Epithelial cell of esophagus (primary cell): ENCODE measurements at regions not wholly inside any gene's neighbourhood (a gene's known extent, or its start where the extent isn't known, plus 50 kb on each side); places are given as distances from the start of the nearest gene placed in this dataset.
"Not testable (repeated sequence)": the region's sequence is repeated elsewhere in the genome, so short reads cannot be mapped to it uniquely, and the experiment has no call there.

ENCODE experiments used
- DNase-seq: peaks from one replicate; pipeline ENCODE4 v3.0.0; 2010; ENCODE audit warnings: low read depth
- H3K4me3 ChIP-seq: 2 replicates; pipeline ENCODE4 v1.5.1; 2011; ENCODE audit warnings: mild to moderate bottlenecking, low read length, control low read depth
- TF ChIP-seq, protein P1 (sequence below): IDR thresholded peaks from 2 replicates; pipeline ENCODE4 v1.5.1; 2011; ENCODE audit warnings: low read depth, mild to moderate bottlenecking, low read length, control low read depth, inconsistent platforms; ENCODE audit not compliant: insufficient read depth; ENCODE audit errors: missing control alignments

GRCh38 chr3:106485217-106485616, 616.4 kb upstream of the CBLB start:
- no peak overlapping the region for H3K4me3 ChIP-seq
- DNase-seq, result no peak
- TF ChIP-seq, protein P1, sequence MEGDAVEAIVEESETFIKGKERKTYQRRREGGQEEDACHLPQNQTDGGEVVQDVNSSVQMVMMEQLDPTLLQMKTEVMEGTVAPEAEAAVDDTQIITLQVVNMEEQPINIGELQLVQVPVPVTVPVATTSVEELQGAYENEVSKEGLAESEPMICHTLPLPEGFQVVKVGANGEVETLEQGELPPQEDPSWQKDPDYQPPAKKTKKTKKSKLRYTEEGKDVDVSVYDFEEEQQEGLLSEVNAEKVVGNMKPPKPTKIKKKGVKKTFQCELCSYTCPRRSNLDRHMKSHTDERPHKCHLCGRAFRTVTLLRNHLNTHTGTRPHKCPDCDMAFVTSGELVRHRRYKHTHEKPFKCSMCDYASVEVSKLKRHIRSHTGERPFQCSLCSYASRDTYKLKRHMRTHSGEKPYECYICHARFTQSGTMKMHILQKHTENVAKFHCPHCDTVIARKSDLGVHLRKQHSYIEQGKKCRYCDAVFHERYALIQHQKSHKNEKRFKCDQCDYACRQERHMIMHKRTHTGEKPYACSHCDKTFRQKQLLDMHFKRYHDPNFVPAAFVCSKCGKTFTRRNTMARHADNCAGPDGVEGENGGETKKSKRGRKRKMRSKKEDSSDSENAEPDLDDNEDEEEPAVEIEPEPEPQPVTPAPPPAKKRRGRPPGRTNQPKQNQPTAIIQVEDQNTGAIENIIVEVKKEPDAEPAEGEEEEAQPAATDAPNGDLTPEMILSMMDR, result no peak

- no peak overlapping the region for H3K4me3 ChIP-seq
- no peak for DNase-seq
- TF ChIP-seq, protein P1, result no peak
Observed at GRCh38 chr3:106485802-106486201, 617.0 kb upstream of the CBLB start.

- DNase-seq, H3K4me3 ChIP-seq: not testable (repeated sequence)
Observed at GRCh38 chr3:106486945-106487639, 618.3 kb upstream of the CBLB start.

DNA sequence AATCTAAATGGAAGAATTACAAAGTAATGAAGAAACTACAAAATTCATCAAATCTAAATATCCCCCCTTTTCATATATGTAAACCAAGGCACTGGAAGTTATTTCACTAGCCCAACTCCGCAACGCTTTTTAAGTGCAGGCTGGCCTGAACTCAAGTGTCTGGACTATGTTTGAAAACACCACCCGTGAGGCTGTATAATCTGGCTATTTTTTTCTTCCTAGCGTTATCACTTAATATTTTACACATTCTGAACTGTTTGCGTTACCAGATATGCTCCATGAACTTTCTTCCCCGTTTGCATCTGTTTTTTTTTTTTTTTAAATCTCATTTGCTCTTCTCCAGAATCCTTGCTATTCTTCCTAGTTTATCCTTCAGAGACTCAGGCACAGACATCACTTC, 619.5 kb upstream of the CBLB start:
- H3K4me3 ChIP-seq, result no peak overlapping the region
- TF ChIP-seq, protein P1, result no peak
- no peak for DNase-seq

- TF ChIP-seq, protein P1, result no peak
- no peak for DNase-seq
- H3K4me3 ChIP-seq, result no peak overlapping the region
Observed at GRCh38 chr3:106491796-106492195, 623.0 kb upstream of the CBLB start.

DNA sequence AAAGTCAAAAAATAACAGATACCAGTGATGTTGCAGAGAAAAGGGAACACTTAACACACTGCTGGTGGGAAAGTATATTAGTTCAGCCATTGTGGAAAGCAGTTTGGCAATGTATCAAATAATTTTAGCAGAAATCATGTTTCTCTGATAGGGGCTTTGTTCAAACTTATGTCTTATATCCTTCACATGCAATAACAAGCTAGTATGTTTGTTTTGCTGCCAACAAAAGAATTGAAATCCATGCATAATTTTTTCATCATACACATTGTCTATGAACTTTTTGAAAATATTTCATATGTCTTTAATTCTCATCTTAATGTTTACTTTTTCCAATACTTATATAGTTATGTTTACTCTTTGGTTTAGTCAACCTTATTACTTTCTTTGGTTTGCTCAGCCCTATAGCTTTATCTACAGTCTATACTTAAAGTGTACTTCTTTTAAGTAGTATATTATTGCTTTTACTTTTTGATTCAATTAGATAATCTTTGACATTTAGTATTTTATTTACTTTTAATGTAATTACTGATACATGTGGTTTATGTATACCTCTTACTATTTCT, 639.6 kb upstream of the CBLB start:
- TF ChIP-seq, protein P1, result no peak
- H3K4me3 ChIP-seq, result no peak overlapping the region
- DNase-seq, result peak; percentile 59

DNA sequence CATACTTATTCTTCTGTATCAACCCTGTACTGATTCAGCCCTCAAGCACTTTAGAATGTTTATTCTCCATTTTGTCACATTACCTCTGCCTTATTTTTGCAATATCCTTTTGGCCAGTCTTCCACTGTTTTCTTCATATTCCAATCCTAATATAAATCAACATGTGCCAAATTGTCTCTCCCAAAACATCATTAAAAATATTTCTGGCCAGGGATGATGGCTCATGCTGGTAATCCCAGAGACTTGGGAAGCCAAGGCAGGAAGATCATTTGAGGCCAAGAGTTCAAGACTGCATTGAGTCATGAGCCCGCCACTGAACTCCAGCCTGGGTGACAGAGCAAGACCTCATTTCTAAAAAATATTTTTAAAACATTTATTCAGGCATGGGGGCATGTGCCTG, 641.4 kb upstream of the CBLB start:
- DNase-seq, result no peak
- TF ChIP-seq, protein P1, result no peak
- H3K4me3 ChIP-seq, result no peak overlapping the region
